ENCODE measurements at regions not wholly inside any gene's neighbourhood (a gene's known extent, or its start where the extent isn't known, plus 50 kb on each side); places are given as distances from the start of the nearest gene placed in this dataset.

GRCh38 chr18:10320791-10321190, 133.6 kb upstream of the APCDD1 start:
- H4K20me1 ChIP-seq (ENCODE audit: insufficient read depth) = no peaks in the 10 kb centered on the region
- TF ChIP-seq EZH2phosphoT487 (IDR thresholded peaks at IDR 0.05; ENCODE audit: insufficient read depth, low read depth) = no peak
- TF ChIP-seq EZH2 (IDR thresholded peaks at IDR 0.05; ENCODE audit: insufficient read depth, poor library complexity, severe bottlenecking) = no peak
- no peaks in the 10 kb centered on the region for H3K79me2 ChIP-seq (ENCODE audit: insufficient read depth)
- no peaks in the 10 kb centered on the region for H3K27me3 ChIP-seq (replicated peaks; ENCODE audit: insufficient read depth)
- H3K4me3 ChIP-seq = no peak overlapping the region
- H3K9me3 ChIP-seq (ENCODE audit: low read depth) = no peaks in the 10 kb centered on the region
- peaks cover 6% of the 10 kb centered on the region; the same call in 1 of the 2 replicates for H3F3A ChIP-seq (ENCODE audit: insufficient read depth)
- no peaks in the 10 kb centered on the region for H3K9me2 ChIP-seq (ENCODE audit: insufficient read depth)
- H3K4me1 ChIP-seq (ENCODE audit: insufficient read depth) = peaks cover 16% of the 10 kb centered on the region
- 91 to 93% methylated on average over 7 of the region's 7 CpGs for WGBS, 2 experiments (ENCODE audit: low coverage in 1 of 2, low lambda C conversion rate in 2 of 2, missing lambda C conversion rate in 2 of 2)
- H2AFZ ChIP-seq = no peak overlapping the region
- no peak overlapping the region for H3K9ac ChIP-seq
- peak; percentile 68 for DNase-seq
- H3K36me3 ChIP-seq (ENCODE audit: low read depth) = no peaks in the 10 kb centered on the region
- peak overlapping the region; percentile 37 for H3K4me2 ChIP-seq (ENCODE audit: unreplicated experiment)
- no peak overlapping the region for H3K27ac ChIP-seq
- in situ Hi-C loops (cut with MboI) = no loop called here

GRCh38 chr18:10321576-10321975, 132.9 kb upstream of the APCDD1 start:
- Histone ChIP-seq H3K27me3 (replicated peaks; ENCODE audit: insufficient read depth) (no peaks in the 10 kb centered on the region), H4K20me1 (ENCODE audit: insufficient read depth) (no peaks in the 10 kb centered on the region), H3K36me3 (ENCODE audit: low read depth) (no peaks in the 10 kb centered on the region), H3K4me2 (ENCODE audit: unreplicated experiment) (no peak overlapping the region), H3K4me1 (ENCODE audit: insufficient read depth) (peaks cover 16% of the 10 kb centered on the region), H3K4me3 (no peak overlapping the region), H2AFZ (no peak overlapping the region), H3K79me2 (ENCODE audit: insufficient read depth) (no peaks in the 10 kb centered on the region), H3K27ac (no peak overlapping the region), H3K9ac (no peak overlapping the region), H3F3A (ENCODE audit: insufficient read depth) (peaks cover 6% of the 10 kb centered on the region; the same call in 1 of the 2 replicates), H3K9me2 (ENCODE audit: insufficient read depth) (no peaks in the 10 kb centered on the region), H3K9me3 (ENCODE audit: low read depth) (no peaks in the 10 kb centered on the region)
- no peak for DNase-seq
- TF ChIP-seq EZH2phosphoT487 (IDR thresholded peaks at IDR 0.05; ENCODE audit: insufficient read depth, low read depth) = no peak
- no peak for TF ChIP-seq EZH2 (IDR thresholded peaks at IDR 0.05; ENCODE audit: insufficient read depth, poor library complexity, severe bottlenecking)
- in situ Hi-C loops (cut with MboI) = no loop called here
- 96 to 100% methylated on average over 2 of the region's 2 CpGs for WGBS, 2 experiments (ENCODE audit: low coverage in 1 of 2, low lambda C conversion rate in 2 of 2, missing lambda C conversion rate in 2 of 2)

- Histone ChIP-seq H3K4me2 (ENCODE audit: unreplicated experiment) (no peak overlapping the region), H3K9me3 (ENCODE audit: low read depth) (no peaks in the 10 kb centered on the region), H3K9me2 (ENCODE audit: insufficient read depth) (no peaks in the 10 kb centered on the region), H3K4me3 (no peak overlapping the region), H3K27ac (no peak overlapping the region), H3K27me3 (replicated peaks; ENCODE audit: insufficient read depth) (no peaks in the 10 kb centered on the region), H3K4me1 (ENCODE audit: insufficient read depth) (peaks cover 16% of the 10 kb centered on the region), H3K9ac (no peak overlapping the region), H2AFZ (no peak overlapping the region), H3K79me2 (ENCODE audit: insufficient read depth) (no peaks in the 10 kb centered on the region), H3F3A (ENCODE audit: insufficient read depth) (peaks cover 6% of the 10 kb centered on the region; the same call in 1 of the 2 replicates), H4K20me1 (ENCODE audit: insufficient read depth) (no peaks in the 10 kb centered on the region), H3K36me3 (ENCODE audit: low read depth) (no peaks in the 10 kb centered on the region)
- in situ Hi-C loops (cut with MboI) = no loop called here
- 81% methylated on average over 7 of the region's 7 CpGs for WGBS, 2 experiments (ENCODE audit: low coverage in 1 of 2, low lambda C conversion rate in 2 of 2, missing lambda C conversion rate in 2 of 2)
- no peak for DNase-seq
- TF ChIP-seq EZH2phosphoT487 (IDR thresholded peaks at IDR 0.05; ENCODE audit: insufficient read depth, low read depth) = no peak
These were observed 132.4 kb upstream of the APCDD1 start for GRCh38 chr18:10322004-10322403.

GRCh38 chr18:10322435-10322834, 132.0 kb upstream of the APCDD1 start:
- Histone ChIP-seq H3K9me2 (ENCODE audit: insufficient read depth) (no peaks in the 10 kb centered on the region), H3K79me2 (ENCODE audit: insufficient read depth) (no peaks in the 10 kb centered on the region), H3K27ac (no peak overlapping the region), H3K9me3 (ENCODE audit: low read depth) (no peaks in the 10 kb centered on the region), H3K4me2 (ENCODE audit: unreplicated experiment) (no peak overlapping the region), H3F3A (ENCODE audit: insufficient read depth) (peaks cover 6% of the 10 kb centered on the region; the same call in 1 of the 2 replicates), H3K36me3 (ENCODE audit: low read depth) (no peaks in the 10 kb centered on the region), H3K27me3 (replicated peaks; ENCODE audit: insufficient read depth) (no peaks in the 10 kb centered on the region), H3K9ac (no peak overlapping the region), H3K4me1 (ENCODE audit: insufficient read depth) (peaks cover 16% of the 10 kb centered on the region), H3K4me3 (no peak overlapping the region), H2AFZ (no peak overlapping the region), H4K20me1 (ENCODE audit: insufficient read depth) (no peaks in the 10 kb centered on the region)
- DNase-seq = peak; percentile 18
- TF ChIP-seq EZH2phosphoT487 (IDR thresholded peaks at IDR 0.05; ENCODE audit: insufficient read depth, low read depth) (no peak), EZH2 (IDR thresholded peaks at IDR 0.05; ENCODE audit: insufficient read depth, poor library complexity, severe bottlenecking) (no peak)
- in situ Hi-C loops (cut with MboI) = no loop called here
- whole genome bisulfite sequencing, 2 experiments (ENCODE audit: low coverage in 1 of 2, low lambda C conversion rate in 2 of 2, missing lambda C conversion rate in 2 of 2) = 51 to 62% methylated on average over 2 of the region's 2 CpGs

GRCh38 chr18:10329101-10329500, 125.3 kb upstream of the APCDD1 start:
- H3K4me3 ChIP-seq = no peak overlapping the region
- H3K9me3 ChIP-seq (ENCODE audit: low read depth) = no peaks in the 10 kb centered on the region
- no peak overlapping the region for H3K4me2 ChIP-seq (ENCODE audit: unreplicated experiment)
- no peaks in the 10 kb centered on the region for H3K9me2 ChIP-seq (ENCODE audit: insufficient read depth)
- no peaks in the 10 kb centered on the region for H3F3A ChIP-seq (ENCODE audit: insufficient read depth)
- no peaks in the 10 kb centered on the region for H3K79me2 ChIP-seq (ENCODE audit: insufficient read depth)
- WGBS, 2 experiments (ENCODE audit: low coverage in 1 of 2, low lambda C conversion rate in 2 of 2, missing lambda C conversion rate in 2 of 2) = 67 to 71% methylated on average over 3 of the region's 3 CpGs
- DNase-seq = peak; percentile 69
- no peaks in the 10 kb centered on the region for H3K36me3 ChIP-seq (ENCODE audit: low read depth)
- no peak overlapping the region for H3K27ac ChIP-seq
- H3K27me3 ChIP-seq (replicated peaks; ENCODE audit: insufficient read depth) = no peaks in the 10 kb centered on the region
- H3K9ac ChIP-seq = no peak overlapping the region
- no peaks in the 10 kb centered on the region for H4K20me1 ChIP-seq (ENCODE audit: insufficient read depth)
- TF ChIP-seq EZH2phosphoT487 (IDR thresholded peaks at IDR 0.05; ENCODE audit: insufficient read depth, low read depth) (no peak), EZH2 (IDR thresholded peaks at IDR 0.05; ENCODE audit: insufficient read depth, poor library complexity, severe bottlenecking) (no peak)
- no peak overlapping the region for H2AFZ ChIP-seq
- H3K4me1 ChIP-seq (ENCODE audit: insufficient read depth) = no peaks in the 10 kb centered on the region
- in situ Hi-C loops (cut with MboI) = no loop called here

Data from GM23248 (cell line).